Right ventricle myocardium superior (tissue), 1 donor: ENCODE measurements at regions not wholly inside any gene's neighbourhood (a gene's known extent, or its start where the extent isn't known, plus 50 kb on each side); places are given as distances from the start of the nearest gene placed in this dataset.
"Not testable (repeated sequence)": the region's sequence is repeated elsewhere in the genome, so short reads cannot be mapped to it uniquely, and the experiment has no call there.

Source experiments
- ATAC-seq: fragments of 200-7000 bp; cut with Tn5 transposase; one replicate; pipeline ENCODE4 v1.9.1; 2020; ENCODE audit warnings: mild to moderate bottlenecking; ENCODE audit not compliant: poor library complexity
- DNase-seq: peaks from one replicate; pipeline ENCODE4 v3.0.0-alpha.2; 2020
- intact Hi-C: fragments of 100-400 bp; cut with DNase I; formaldehyde crosslinking; loops from one replicate; pipeline ENCODE4 v1.11.2; 2022
- donor health status: DM: no; HTN: yes; CAD: no; lungs with severe emphysema.

GRCh38 chr2:4690913-4691312, 987.5 kb downstream of the DCDC2C start:
- no peak for DNase-seq
- intact Hi-C loops = no loop called here

GRCh38 chr2:4693266-4693665, 989.9 kb downstream of the DCDC2C start:
- ATAC-seq (no peak), DNase-seq (no peak)
- intact Hi-C loops = no loop called here

More at GRCh38 chr2:4690913-4691312, 987.5 kb downstream of the DCDC2C start:
- ATAC-seq = no peak

GRCh38 chr2:4695281-4695861, 992.0 kb downstream of the DCDC2C start:
- no peak for DNase-seq
- intact Hi-C loops = no loop called here
- ATAC-seq = no peak

DNA sequence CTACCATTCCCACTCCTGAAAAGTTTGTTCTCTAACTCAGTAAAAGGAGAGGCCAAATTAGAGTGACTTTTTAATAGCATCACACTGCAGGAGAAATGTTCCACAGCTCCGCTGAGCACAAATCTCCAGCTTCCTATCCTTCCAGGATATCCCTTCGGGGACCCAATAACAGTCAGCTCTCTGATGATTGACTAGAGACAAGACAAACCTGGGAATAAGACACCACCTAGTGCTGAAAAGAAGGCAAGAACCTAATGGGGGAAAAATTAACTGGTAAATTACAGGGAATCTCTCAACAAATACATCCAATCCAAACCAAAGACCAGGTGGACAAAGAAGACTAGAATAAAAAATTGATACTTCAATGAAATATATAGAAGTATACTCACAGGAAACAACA, 977.1 kb upstream of the SOX11 start:
- no peak for DNase-seq
- no peak for ATAC-seq
- intact Hi-C loops = no loop called here

DNA sequence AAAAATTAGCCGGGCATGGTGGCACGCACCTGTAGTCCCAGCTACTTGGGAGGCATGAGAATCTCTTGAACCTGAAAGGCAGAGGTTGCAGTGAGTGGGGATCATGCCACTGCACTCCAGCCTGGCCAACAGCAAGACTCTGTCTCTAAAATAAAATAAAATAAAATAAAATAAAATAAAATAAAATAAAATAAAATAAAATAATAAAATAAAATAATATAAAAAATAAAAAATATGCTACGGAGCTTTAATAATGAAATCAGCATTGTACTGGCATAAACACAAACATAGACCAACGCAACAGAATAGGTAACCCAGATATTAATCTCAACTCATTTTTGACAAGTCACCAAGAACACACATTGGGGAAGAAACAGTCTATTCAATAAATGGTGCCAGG, 973.4 kb upstream of the SOX11 start:
- DNase-seq (no peak), ATAC-seq (no peak)
- intact Hi-C loops = no loop called here

GRCh38 chr2:4725618-4726017, 966.6 kb upstream of the SOX11 start:
- intact Hi-C loops = no loop called here
- no peak for DNase-seq
- no peak for ATAC-seq

DNA sequence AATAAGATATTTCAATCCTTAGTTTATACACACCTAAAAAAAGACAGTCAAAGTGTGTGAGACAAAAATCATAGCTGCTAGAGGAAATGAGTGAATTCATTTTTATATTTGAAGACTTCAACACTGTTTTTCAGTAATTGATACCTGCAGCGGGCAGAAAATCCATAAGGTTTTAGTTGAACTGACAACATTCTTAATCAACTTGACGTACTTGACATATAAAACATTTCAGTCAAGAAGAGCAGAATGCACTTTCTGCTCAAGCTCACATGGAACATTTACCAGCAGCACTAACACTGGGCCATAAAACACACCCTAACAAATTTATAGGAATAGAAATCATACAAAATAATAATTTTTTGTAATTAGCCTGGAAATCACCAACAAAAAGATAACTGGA, 959.6 kb upstream of the SOX11 start:
- ATAC-seq (no peak), DNase-seq (no peak)
- intact Hi-C loops = no loop called here

GRCh38 chr2:4745056-4745991, 946.9 kb upstream of the SOX11 start:
- ATAC-seq (no peak), DNase-seq (no peak)
- intact Hi-C loops = no loop called here

DNA sequence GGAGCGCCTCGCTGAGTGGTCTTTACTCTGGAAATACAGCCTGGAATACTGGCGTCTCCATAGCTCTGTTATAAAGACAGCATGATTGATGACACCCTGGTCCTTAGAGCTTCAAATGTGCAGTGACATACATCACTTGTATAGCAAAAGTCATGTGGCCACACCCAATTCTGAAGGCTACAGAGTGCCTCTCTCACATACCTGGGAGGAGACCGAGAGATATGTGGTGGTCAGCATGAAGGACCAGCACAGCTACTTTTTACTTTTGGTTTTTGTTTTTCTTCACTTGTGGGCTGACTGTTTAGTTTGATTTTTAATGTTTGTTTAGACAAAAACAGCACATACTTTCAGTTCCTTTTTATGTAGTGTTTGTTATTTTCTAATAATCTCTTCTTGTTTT, 938.5 kb upstream of the SOX11 start:
- intact Hi-C loops = no loop called here
- DNase-seq (no peak), ATAC-seq (no peak)

DNA sequence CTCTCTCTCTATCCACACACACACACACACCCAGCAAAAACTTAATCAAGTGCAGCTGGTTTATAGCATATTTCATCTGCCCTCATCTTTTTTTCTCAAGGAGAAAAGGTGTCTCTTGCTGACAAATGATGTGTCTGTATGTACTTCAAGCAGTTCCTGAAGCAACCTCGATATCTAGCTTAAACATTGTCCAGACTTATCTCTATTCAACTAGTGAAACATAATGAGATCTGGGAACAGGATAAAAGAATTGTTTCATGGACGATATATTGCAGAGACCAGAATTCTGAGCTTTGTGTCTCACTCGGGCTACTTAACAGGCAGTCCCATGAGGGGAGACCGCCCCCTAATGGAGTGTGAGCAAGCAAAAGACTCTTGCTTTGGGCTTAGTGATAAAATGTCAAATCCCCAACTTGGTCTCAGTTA, 929.2 kb upstream of the SOX11 start:
- no peak for ATAC-seq
- no peak for DNase-seq
- intact Hi-C loops = no loop called here

- ATAC-seq = no peak
- intact Hi-C loops = no loop called here
- no peak for DNase-seq
Observed at GRCh38 chr2:4765787-4766530, 926.2 kb upstream of the SOX11 start.

DNA sequence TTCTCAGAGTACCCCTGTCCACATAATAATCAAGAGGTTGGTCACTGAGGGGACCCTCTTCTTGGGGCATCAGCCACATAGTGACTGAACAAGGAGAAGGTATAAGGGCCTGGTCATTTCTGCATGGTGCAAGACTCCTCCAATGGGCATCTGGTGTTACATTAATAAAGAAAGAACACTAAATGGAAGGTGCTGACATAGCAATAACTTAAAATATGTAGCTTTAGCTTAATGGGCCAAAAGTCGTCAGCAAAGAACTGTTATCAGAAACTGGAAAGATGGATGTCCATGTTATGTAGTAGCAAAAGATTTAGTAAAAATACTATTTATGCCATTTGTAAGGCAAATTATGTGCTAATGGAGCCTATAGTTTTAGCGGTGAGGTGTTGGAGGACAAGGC, 916.5 kb upstream of the SOX11 start:
- ATAC-seq (no peak), DNase-seq (no peak)
- intact Hi-C loops = no loop called here

- ATAC-seq (no peak), DNase-seq (no peak)
- intact Hi-C loops = no loop called here
Observed at GRCh38 chr2:4780679-4781078, 911.5 kb upstream of the SOX11 start.

DNA sequence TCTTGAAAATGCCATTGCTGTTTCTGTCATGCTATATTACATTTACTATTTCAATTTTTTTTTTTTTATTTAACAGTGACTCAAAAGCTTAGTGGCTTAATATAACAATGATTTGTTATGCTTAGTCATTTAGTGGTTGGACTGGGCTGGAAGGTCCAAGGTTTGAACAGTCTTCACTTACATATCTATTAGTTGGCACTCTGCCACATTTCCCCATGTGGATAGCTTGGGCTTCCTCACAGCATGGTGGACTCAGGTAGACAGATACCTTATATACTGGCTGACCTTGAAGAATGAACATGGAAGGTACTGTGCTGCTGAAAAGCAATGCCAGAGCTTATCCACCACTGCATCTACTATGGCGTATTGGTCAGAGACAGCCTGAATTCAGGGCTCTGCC, 909.5 kb upstream of the SOX11 start:
- ATAC-seq = no peak
- intact Hi-C loops = no loop called here
- DNase-seq = no peak

DNA sequence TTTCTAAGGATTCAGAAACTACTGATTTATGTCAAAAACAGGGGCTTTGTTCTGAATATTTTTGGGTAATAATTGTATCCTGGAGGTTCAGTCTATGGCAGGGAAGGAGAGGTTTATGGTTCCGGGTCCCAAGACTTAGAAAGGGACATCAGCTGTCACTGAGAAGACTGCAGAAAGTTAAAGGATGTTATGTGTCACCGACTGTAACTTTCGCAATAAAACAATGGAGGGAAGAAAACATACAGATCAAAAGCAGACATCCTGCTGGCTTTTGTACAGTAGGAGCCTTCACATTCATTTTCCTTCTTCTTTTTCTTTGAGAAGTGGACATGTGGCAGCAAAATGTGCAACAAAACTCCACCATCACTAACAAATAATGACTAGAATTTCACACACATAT, 900.7 kb upstream of the SOX11 start:
- DNase-seq (no peak), ATAC-seq (no peak)
- intact Hi-C loops = no loop called here

DNA sequence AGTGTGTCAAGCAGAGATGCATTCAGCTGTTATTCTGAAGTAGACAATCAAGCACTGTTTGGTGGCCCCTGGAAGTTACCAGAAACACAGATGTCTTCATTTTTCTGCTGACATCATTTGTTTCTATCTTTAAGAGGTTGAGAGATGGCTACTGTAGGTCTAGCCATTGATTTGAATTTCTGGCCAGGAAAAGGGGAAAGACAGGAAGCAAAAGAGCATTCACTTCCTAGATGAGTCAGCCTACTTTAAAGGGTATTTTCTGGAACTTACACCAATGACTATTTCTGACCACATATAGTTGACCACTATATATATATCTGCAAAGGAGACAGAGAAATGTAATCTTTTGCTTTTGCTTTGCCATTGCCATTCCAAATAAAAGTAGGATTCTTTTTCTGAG, 900.1 kb upstream of the SOX11 start:
- ATAC-seq (no peak), DNase-seq (no peak)
- intact Hi-C loops = no loop called here

DNA sequence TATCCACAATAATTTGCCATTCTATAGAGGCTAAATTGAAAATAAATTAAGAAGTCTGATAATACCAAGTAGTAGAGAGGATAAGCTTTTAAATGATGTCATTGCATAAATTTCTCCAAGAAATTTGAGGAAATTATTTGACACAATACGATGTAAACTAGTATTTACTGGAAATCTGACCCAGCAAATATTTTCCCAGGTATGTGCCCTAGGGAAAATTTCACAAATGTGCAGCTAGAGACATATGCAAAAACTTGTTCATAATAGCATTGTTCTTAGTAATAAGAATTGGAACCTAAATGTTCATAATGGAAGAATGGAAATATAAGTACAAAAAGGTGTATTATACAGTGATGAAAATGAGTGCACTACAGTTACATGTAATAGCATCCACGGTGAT, 888.8 kb upstream of the SOX11 start:
- ATAC-seq (no peak), DNase-seq (no peak)
- intact Hi-C loops = no loop called here

GRCh38 chr2:4814137-4814536, 878.0 kb upstream of the SOX11 start:
- intact Hi-C loops, DNase-seq, ATAC-seq: not testable (repeated sequence)

GRCh38 chr2:4827836-4828235, 864.3 kb upstream of the SOX11 start:
- ATAC-seq (no peak), DNase-seq (no peak)
- intact Hi-C loops = no loop called here
